ENCODE measurements at regions not wholly inside any gene's neighbourhood (a gene's known extent, or its start where the extent isn't known, plus 50 kb on each side); places are given as distances from the start of the nearest gene placed in this dataset.

DNA sequence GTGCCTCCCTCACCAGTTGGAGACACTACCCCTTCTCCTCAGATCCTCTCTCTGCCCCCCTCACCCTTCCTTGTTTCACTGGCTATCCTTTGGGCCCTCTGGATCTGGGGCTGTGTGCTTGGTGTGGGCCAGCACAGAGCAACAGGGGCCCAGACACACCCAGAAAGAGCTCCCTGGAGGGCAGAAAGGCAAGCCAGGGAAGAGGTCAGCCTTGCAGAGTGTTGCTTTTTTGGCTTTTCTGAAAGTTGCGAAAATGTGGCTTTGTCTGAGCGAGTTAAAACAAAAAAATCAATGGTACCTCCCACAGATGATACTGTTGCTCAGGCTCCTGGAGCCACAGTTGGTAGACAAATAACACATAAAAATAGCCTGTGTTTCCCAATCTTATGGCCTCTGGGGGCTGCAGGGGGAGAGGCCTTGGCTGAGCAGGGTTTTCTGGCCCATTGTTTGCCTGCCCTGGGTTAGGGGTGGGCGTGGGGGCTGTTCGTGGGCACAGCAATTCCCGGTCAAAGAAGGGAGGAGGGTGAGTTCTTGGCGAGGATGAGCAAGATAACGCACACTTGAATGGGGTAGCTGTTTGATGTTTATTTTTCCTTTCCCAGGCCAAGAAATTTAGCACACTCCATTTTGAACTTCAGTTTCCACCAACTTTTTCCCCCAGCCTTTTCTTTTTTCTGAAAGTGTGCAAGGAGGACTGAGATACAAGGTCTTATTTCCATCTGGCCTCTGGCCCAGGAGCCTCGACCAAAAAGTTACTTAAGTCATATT lies 167.0 kb upstream of the HAAO start:
- Histone ChIP-seq H3K4me1 (ENCODE audit: insufficient read depth, low read length) (peaks cover 18% of the 10 kb centered on the region), H3K36me3 (ENCODE audit: insufficient read depth, low read length) (no peaks in the 10 kb centered on the region), H3K9me3 (ENCODE audit: low read length) (no peaks in the 10 kb centered on the region), H2AFZ (ENCODE audit: low read depth, low read length) (peak overlapping the region; percentile 51), H3K4me3 (ENCODE audit: low read length) (no peak overlapping the region), H3K27me3 (ENCODE audit: insufficient read depth, low read length) (no peaks in the 10 kb centered on the region)

DNA sequence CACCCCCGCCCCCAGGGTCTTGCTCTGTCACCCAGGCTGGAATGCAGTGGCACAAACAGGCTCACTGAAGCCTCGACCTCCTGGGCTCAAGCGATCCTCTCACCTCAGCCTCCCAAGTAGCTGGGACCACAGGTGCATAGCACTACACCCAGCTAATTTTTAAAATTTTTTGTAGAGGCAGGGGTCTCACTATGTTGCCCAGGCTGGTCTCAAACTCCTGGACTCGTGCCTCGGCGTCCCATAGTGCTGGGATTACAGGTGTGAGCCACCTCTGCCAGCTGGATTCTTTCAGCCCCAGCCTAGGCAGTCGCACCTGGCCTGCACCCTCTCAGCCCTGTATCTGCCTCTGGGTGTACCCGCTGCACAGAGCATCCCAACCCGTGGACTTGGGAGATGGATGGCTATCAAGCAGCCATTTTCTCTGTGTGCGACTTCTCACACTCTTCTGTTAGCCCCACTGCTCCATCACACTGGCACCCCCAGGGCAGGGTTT lies 166.4 kb upstream of the HAAO start:
- Histone ChIP-seq H2AFZ (ENCODE audit: low read depth, low read length) (no peak overlapping the region), H3K4me1 (ENCODE audit: insufficient read depth, low read length) (peaks cover 18% of the 10 kb centered on the region), H3K4me3 (ENCODE audit: low read length) (no peak overlapping the region), H3K27me3 (ENCODE audit: insufficient read depth, low read length) (no peaks in the 10 kb centered on the region), H3K9me3 (ENCODE audit: low read length) (no peaks in the 10 kb centered on the region), H3K36me3 (ENCODE audit: insufficient read depth, low read length) (no peaks in the 10 kb centered on the region)

DNA sequence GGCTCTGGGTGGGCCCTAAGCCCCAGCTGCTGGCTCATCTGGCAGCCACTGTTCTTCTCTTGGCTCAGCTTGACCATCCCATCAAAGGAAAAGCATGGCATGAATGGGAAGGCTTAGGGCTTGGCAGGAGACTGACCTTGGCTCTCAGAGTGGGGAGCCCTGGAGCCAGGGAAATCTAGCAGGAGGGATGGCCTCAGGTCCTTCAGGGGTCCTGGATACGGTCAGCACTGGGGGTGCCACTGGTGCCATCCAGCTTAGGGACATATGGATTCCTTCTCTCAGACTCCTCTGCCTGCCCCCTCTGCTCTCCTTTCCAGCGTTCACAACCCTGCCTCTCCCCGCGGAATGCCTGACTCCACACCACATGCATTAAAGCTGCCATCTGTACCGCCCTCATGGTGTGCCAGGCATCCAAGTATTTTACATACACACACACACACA lies 165.5 kb upstream of the HAAO start:
- no peaks in the 10 kb centered on the region for H3K27me3 ChIP-seq (ENCODE audit: insufficient read depth, low read length)
- no peaks in the 10 kb centered on the region for H3K9me3 ChIP-seq (ENCODE audit: low read length)
- no peak overlapping the region for H3K4me3 ChIP-seq (ENCODE audit: low read length)
- H3K36me3 ChIP-seq (ENCODE audit: insufficient read depth, low read length) = no peaks in the 10 kb centered on the region
- H3K4me1 ChIP-seq (ENCODE audit: insufficient read depth, low read length) = peaks cover 18% of the 10 kb centered on the region
- H2AFZ ChIP-seq (ENCODE audit: low read depth, low read length) = no peak overlapping the region

DNA sequence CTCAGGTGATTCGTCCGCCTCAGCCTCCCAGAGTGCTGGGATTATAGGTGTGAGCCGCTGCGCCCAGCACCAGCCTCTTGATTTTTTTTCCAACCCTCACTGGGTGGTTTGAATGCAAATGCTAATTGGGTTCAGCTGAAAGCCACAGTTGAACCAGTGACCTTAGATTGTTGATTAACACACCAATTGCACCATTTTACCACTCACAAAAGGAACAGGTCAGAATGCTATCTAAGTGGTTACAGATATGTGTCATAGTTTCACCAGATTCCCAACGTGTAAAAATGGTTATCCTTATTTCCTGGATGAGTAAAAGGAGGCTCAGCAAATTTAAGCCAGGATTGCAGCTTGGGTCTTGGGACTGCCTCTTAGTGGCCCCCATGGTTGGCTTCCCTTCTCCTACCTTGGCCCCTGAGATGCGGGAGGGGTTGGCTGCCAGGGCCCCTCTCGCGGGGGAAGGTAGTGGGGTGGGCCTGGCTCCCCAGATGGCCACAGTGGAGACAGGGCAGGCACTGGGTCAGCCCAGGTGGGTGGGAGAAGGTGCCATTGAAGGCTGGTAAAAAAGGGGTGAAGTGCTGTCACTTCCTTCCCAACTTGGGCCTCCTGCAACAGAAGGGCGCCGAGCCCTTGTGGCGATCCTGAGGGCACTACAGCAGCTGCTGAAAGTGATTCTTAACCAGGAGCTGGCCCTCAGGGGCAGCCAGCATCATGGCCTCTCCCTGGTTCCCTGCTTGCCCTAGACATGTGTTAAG lies 164.9 kb upstream of the HAAO start:
- Histone ChIP-seq H3K36me3 (ENCODE audit: insufficient read depth, low read length) (no peaks in the 10 kb centered on the region), H3K4me3 (ENCODE audit: low read length) (no peak overlapping the region), H3K4me1 (ENCODE audit: insufficient read depth, low read length) (peaks cover 18% of the 10 kb centered on the region), H2AFZ (ENCODE audit: low read depth, low read length) (no peak overlapping the region), H3K9me3 (ENCODE audit: low read length) (no peaks in the 10 kb centered on the region), H3K27me3 (ENCODE audit: insufficient read depth, low read length) (no peaks in the 10 kb centered on the region)

DNA sequence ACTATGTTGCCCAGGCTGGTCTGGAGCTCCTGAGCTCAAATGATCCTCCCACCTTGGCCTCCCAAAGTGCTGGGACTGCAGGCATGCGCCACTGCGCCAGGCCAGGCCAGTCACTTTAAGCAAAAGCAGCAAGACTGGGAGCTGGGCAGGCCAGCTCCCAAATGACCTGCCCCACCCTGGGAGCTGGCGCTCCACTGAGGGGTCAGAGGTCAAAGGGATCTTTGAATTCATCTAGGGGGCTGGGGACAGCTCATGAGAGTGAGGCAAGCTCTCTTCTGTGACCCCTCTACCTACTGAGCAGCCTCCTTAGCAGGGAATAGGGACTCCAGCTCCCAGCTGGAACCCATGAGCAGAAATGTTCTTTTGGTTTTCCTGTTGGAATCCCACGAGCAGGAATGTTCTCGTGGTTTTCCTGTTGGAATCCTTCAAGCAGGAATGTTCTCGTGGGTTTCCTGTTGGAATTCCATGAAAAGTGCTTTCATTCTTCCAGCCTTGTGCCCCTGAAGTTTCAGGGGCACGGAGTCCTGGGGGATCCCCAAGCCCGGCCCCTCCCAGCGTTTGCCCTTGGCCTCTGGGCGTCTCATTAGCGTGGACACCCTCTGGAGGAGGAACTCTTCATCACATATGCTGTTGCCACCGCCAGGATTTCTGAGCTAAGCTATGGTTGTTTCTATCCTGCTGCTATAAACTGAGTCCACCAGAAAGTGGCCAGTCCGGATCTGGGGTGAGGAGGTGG lies 162.0 kb upstream of the HAAO start:
- Histone ChIP-seq H3K36me3 (ENCODE audit: insufficient read depth, low read length) (no peaks in the 10 kb centered on the region), H3K27me3 (ENCODE audit: insufficient read depth, low read length) (no peaks in the 10 kb centered on the region), H3K4me1 (ENCODE audit: insufficient read depth, low read length) (peaks cover 15% of the 10 kb centered on the region), H3K9me3 (ENCODE audit: low read length) (peaks cover 2% of the 10 kb centered on the region), H2AFZ (ENCODE audit: low read depth, low read length) (no peak overlapping the region), H3K4me3 (ENCODE audit: low read length) (no peak overlapping the region)

DNA sequence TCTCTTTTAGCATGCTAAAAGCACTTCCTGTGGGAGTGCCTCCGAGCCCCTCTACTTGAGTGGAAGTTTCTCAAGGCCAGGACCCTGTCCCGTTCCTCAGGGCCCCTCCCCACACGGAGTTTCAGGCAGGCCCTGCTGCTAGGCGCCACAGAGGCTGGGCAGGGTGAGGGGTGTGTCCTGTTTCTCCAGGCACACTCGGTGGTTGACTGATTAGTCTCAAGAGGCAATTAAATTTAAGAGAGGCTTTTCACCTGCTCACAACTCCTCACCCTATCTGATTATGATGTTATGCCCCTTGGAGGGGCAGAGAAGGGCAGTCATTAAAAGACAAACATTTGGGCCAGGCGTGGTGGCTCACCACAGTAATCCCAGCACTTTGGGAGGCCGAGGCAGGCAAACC lies 160.8 kb upstream of the HAAO start:
- H3K4me1 ChIP-seq (ENCODE audit: insufficient read depth, low read length) = peaks cover 9% of the 10 kb centered on the region
- H3K27me3 ChIP-seq (ENCODE audit: insufficient read depth, low read length) = no peaks in the 10 kb centered on the region
- no peaks in the 10 kb centered on the region for H3K36me3 ChIP-seq (ENCODE audit: insufficient read depth, low read length)
- peaks cover 2% of the 10 kb centered on the region for H3K9me3 ChIP-seq (ENCODE audit: low read length)
- H3K4me3 ChIP-seq (ENCODE audit: low read length) = no peak overlapping the region
- H2AFZ ChIP-seq (ENCODE audit: low read depth, low read length) = no peak overlapping the region

DNA sequence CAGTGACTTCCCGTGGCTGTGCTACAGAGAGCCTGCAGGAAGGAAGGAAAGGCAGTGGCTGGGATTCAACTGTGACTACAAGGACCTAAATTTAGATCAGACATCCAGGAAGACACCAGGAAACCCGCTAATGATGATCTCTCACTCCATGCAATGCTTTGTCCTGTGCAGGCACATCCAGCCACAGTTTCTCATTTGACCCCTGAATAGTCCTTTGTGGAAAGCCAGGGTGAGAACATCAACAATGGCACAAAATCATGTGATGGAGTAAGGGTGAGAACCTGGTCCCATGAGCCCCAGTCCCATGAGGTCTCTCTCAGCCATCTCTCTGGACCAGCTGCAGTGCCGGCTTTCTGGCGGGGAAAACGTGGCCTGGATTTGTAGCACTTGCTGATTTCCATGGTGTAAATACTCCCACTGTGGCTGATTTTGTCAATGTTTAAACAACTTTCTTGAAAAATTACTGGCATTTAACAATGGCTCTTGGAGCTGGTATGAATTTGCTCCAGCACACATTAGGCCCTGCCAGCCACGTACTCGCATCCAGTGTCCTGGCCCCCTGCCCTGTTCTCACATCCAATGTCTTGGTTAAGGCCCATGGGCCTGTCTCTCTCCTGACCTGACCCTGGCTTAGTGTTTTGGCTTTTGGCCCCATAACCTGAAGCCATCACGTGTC lies 159.0 kb upstream of the HAAO start:
- Histone ChIP-seq H3K4me1 (ENCODE audit: insufficient read depth, low read length) (no peaks in the 10 kb centered on the region), H3K9me3 (ENCODE audit: low read length) (peaks cover 2% of the 10 kb centered on the region), H3K36me3 (ENCODE audit: insufficient read depth, low read length) (no peaks in the 10 kb centered on the region), H3K27me3 (ENCODE audit: insufficient read depth, low read length) (no peaks in the 10 kb centered on the region), H3K4me3 (ENCODE audit: low read length) (no peak overlapping the region), H2AFZ (ENCODE audit: low read depth, low read length) (no peak overlapping the region)

DNA sequence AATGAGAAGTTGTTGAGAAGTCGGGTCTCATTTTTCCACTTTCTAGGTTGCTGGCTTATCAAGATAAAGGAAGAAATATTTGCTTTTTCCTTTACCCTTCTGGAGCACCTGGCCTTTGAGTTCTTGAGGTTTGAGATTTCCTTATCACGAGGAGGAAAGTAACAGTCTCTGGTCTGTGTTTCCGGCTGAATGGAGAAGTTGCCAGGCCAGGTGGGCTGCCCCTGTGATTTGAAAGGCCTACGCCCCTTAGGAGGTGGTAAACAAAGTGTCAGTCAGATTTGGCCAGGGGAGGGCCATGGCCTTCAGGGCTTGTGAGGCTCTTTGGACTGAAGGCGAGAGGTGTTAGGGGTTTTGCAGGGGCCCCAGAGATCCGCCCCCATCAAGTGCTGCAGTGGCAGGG lies 156.7 kb upstream of the HAAO start:
- Histone ChIP-seq H3K36me3 (ENCODE audit: insufficient read depth, low read length) (no peaks in the 10 kb centered on the region), H3K4me1 (ENCODE audit: insufficient read depth, low read length) (no peaks in the 10 kb centered on the region), H3K4me3 (ENCODE audit: low read length) (no peak overlapping the region), H3K27me3 (ENCODE audit: insufficient read depth, low read length) (no peaks in the 10 kb centered on the region), H2AFZ (ENCODE audit: low read depth, low read length) (no peak overlapping the region), H3K9me3 (ENCODE audit: low read length) (peaks cover 2% of the 10 kb centered on the region)

DNA sequence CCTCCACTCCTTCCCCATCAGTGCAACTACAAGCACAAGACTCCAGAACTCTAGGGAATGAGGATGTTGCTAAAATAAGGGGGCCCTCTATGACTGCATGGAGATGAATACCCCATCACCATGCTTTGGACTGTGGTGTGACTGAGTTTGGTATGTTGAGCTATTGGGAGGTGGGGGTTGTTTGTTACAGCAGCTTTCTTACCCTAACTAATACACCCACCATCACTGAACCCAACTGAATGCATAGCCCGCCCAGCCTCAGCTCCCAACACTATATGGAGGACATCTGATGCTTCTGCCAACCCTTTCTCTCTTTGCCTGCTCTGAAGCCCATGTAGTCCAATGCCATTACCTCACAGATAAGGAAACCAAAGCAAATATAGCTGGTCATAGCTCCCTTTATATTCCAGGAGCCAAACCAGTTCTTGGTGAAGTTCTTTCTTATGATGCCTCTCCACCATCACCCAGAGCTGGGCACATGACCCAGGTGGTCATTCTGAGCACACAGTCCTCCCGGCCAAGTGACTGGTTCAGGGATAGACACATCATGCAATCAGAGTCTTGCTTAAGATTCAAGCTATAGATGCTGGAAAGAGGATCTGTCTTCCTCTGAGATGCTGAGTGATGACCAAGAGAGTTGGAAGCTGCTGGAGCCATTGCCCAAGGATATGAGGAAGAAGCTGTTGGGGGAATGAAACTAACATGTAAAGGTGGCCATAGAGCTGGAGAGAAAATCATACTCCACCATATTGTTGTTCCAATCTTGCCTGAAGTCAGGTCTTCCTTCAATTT lies 155.6 kb upstream of the HAAO start:
- H3K9me3 ChIP-seq (ENCODE audit: low read length) = peaks cover 2% of the 10 kb centered on the region
- no peaks in the 10 kb centered on the region for H3K4me1 ChIP-seq (ENCODE audit: insufficient read depth, low read length)
- H3K27me3 ChIP-seq (ENCODE audit: insufficient read depth, low read length) = no peaks in the 10 kb centered on the region
- H2AFZ ChIP-seq (ENCODE audit: low read depth, low read length) = no peak overlapping the region
- H3K4me3 ChIP-seq (ENCODE audit: low read length) = no peak overlapping the region
- H3K36me3 ChIP-seq (ENCODE audit: insufficient read depth, low read length) = no peaks in the 10 kb centered on the region

DNA sequence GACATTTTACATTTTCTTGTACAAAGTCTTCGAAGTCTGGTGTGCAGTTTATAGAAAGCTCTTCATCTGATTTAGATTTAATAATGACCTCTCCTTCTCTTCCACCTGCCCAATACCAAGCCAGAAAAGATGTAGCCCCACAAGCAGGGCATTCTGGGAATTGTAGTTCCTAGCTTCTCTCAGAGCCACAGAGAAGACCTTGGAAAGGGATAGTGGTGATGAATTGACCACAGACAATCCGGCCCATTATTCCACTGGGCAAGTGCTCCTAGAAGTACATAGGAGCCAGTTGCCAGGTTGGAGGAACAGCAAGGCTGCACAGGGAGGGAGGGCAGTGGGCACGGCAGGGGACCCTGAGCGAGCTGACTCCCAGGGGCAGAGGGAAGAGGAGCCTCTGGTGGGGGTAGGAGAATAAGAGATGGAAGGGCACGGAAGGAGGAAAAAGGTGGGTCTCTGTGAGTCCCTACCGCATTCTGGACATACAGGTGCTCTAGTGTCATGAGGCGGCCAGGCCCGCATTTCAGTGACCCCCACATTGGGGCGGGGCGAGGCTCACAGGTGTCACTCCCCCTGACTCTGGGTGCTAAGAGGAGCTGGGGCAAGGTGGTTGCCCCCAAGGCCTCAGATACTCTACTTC lies 152.5 kb upstream of the HAAO start:
- peaks cover 2% of the 10 kb centered on the region for H3K4me1 ChIP-seq (ENCODE audit: insufficient read depth, low read length)
- H3K27me3 ChIP-seq (ENCODE audit: insufficient read depth, low read length) = no peaks in the 10 kb centered on the region
- no peaks in the 10 kb centered on the region for H3K36me3 ChIP-seq (ENCODE audit: insufficient read depth, low read length)
- H2AFZ ChIP-seq (ENCODE audit: low read depth, low read length) = no peak overlapping the region
- H3K9me3 ChIP-seq (ENCODE audit: low read length) = no peaks in the 10 kb centered on the region
- H3K4me3 ChIP-seq (ENCODE audit: low read length) = no peak overlapping the region

DNA sequence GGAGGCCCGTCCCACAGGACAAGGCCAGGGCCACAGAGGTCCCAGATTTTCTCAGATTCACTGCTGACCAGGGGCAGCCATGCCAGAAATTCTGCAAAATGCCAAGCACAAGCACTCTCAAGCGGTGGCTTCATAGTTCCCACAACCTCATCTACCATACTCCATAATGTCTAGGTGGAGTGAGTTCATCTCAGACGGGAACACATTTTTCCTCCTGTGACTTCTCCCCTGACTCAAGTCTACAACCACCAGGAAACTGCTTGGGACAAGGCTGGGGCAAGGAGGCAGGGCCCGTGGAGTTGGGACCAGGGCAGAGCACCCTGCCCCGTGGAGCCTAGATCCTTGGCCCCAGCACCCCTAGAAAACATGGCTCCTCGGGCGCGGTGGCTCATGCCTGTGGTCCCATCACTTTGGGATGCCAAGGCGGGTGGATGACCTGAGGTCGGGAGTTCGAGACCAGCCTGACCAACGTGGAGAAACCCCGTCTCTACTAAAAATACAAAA lies 150.7 kb upstream of the HAAO start:
- H3K4me1 ChIP-seq (ENCODE audit: insufficient read depth, low read length) = peaks cover 2% of the 10 kb centered on the region
- no peak overlapping the region for H3K4me3 ChIP-seq (ENCODE audit: low read length)
- H3K36me3 ChIP-seq (ENCODE audit: insufficient read depth, low read length) = no peaks in the 10 kb centered on the region
- no peak overlapping the region for H2AFZ ChIP-seq (ENCODE audit: low read depth, low read length)
- H3K9me3 ChIP-seq (ENCODE audit: low read length) = no peaks in the 10 kb centered on the region
- H3K27me3 ChIP-seq (ENCODE audit: insufficient read depth, low read length) = no peaks in the 10 kb centered on the region
